ENCODE measurements at regions not wholly inside any gene's neighbourhood (a gene's known extent, or its start where the extent isn't known, plus 50 kb on each side); places are given as distances from the start of the nearest gene placed in this dataset.

GRCh38 chr2:235301202-235302076, 192.4 kb upstream of the AGAP1 start:
- no peak for DNase-seq (ENCODE audit: low spot score)

GRCh38 chr2:235302263-235302662, 191.6 kb upstream of the AGAP1 start:
- no peak for DNase-seq (ENCODE audit: low spot score)

GRCh38 chr2:235303499-235304291, 190.1 kb upstream of the AGAP1 start:
- DNase-seq (ENCODE audit: low spot score) = no peak

- no peak for DNase-seq (ENCODE audit: low spot score)
Observed at GRCh38 chr2:235305678-235306077, 188.2 kb upstream of the AGAP1 start.

- no peak for DNase-seq (ENCODE audit: low spot score)
Observed at GRCh38 chr2:235311044-235311443, 182.8 kb upstream of the AGAP1 start.

- no peak for DNase-seq (ENCODE audit: low spot score)
Observed at GRCh38 chr2:235312571-235312970, 181.3 kb upstream of the AGAP1 start.

- DNase-seq (ENCODE audit: low spot score) = no peak
Observed at GRCh38 chr2:235314371-235314930, 179.4 kb upstream of the AGAP1 start.

DNA sequence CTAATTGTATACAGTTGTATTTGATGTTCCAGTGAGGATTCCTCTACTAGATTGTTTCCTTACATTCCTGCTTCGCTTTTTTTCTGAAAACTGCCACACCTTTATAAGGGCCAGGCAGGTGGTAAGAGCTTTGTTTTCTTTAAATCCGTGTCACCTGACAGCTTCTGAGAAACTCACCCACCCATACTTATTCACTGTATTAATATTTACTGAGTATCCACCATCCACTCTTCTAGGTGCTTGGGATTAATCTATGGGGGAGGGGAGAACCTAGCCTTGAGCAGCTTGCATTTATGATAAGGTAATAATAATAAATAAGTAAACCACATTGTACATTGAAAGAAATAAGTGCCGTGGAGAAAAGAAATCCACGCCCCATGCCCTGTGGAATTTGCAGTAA, 174.7 kb upstream of the AGAP1 start:
- no peak for DNase-seq (ENCODE audit: low spot score)

- no peak for DNase-seq (ENCODE audit: low spot score)
Observed at GRCh38 chr2:235320326-235320725, 173.5 kb upstream of the AGAP1 start.

DNA sequence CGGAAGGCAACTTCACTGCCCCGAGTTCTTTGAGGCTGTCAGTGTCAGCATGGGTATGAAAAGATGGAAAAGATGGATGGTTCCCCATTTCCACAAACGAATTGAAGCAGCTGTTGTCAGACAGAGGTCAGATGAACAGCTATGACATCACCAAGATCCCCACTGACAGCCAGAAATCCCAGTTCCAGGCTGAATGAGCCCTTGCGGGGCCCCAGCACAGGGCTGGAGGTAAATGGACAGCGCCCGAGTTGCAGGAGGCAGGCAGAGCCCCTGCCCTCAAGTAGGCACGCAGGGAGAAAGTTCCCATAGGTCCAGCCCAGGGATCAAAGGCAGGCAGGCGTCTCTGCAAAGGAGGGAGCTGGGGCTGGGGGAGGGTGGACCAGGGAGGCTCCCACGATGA, 169.5 kb upstream of the AGAP1 start:
- DNase-seq (ENCODE audit: low spot score) = no peak

GRCh38 chr2:235325151-235325550, 168.7 kb upstream of the AGAP1 start:
- DNase-seq (ENCODE audit: low spot score) = no peak

DNA sequence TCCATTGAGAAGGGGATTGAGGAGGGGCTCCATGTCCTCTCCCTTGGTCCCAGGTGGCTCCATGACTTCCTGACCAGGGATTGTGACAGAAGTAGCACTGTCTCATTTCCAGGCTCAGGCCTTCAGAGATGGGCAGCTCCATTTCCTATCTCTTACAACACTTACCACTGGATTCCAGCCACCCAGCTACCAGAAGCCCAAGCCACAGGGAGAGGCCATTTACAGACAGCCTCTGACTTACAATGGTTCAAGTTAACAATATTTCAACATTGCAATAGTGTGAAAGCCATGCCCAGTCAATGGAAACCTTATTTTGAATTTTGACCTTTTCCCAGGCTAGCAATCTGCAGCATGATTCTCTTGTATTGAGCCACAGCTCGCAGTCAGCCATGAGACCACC, 164.9 kb upstream of the AGAP1 start:
- DNase-seq (ENCODE audit: low spot score) = no peak

DNA sequence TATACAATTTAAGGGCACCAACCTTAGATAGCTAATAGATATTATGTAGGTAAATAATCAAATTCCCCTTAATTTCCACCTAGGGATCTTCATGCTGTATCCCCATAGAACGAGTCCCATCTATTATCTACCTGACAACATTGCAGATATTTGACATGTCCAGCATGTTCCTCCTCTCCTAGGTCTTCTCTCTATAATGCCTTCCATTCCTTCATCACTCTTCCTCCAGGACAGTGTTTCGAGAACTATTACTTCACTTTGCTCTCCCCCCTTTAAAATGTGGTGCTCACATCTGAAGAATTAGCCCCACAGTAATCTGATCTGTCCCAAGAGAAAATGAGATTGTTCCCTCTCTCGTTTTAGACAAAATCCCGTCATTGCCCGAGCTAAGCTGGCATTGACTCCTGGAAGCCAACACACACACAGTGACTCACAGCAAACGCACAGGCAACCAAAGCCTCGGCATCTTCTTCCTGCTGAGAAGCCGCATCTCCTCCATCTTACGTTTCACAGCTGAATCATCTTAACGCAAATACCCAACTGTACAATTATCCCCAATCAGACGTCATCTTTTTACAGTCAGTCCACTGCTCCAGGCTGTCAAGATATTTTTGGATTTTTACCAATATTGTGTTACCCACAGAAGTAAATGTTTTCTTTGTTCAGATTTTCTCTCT, 162.9 kb upstream of the AGAP1 start:
- DNase-seq (ENCODE audit: low spot score) = no peak

DNA sequence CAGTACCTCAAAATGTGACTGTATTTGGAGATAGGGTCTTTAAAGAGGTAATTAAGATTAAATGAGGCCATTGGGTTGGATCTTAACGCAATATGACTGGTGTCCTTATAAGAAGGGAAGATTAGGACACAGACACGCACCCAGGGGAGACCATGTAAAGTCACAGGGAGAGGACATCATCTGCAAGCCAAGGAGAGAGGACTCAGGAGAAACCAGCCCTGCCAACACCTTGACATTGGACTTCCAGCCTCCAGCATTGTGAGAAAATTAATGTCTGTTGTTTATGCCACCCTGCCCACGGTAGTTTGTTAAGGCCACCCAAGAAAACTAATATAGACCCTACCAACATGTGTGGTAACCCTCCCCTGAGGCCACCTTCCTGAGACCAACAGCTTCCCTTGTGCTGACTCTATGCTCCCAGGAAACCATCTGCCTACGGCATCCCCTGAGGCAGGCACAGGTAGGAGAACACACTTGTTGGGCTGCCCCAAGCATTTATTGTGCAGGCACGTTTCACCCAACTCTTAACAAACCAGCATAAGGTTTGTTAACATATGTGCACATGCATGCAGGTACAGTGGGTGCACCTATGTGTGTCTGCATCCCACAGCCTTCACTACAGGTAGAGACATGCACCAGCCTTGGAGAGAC, 161.5 kb upstream of the AGAP1 start:
- no peak for DNase-seq (ENCODE audit: low spot score)

DNA sequence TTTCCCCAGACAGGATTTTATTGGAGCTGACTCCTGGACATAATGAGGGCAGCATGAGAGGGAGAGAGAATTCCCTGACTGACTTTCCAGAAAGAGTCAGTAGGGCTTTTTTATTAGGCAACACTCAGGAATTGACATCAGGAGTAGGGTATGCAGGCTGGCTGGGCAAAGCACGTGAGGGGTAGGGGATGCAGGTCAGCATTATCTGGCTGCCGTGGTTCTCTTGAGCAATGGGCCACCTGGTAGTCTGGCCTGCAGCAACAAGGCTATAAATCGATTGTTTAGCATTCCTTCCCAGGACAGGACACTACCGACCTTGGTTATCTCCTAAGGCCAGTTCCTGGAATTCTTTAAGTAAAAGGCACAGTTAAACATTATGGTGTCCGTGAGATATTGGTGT, 160.8 kb upstream of the AGAP1 start:
- DNase-seq (ENCODE audit: low spot score) = no peak

DNA sequence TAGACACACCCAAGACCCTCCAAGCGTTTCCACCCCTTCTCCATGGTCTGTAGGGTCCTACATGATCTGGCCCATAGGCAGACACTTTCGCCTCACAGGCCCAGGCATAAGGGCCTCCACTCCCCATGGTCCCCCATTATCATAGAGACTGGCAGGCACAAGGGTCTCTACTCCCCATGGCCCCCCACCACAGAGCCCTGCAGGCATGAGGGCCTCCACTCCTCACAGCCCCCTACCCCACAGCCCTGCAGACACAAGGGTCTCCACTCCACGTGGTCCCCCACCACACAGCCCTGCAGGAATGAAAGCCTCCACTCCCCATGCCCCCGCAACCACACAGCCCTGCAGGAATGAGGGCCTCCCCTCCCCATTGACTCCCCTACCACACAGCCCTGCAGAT, 159.7 kb upstream of the AGAP1 start:
- no peak for DNase-seq (ENCODE audit: low spot score)

GRCh38 chr2:235343156-235343774, 150.6 kb upstream of the AGAP1 start:
- DNase-seq (ENCODE audit: low spot score) = no peak

DNA sequence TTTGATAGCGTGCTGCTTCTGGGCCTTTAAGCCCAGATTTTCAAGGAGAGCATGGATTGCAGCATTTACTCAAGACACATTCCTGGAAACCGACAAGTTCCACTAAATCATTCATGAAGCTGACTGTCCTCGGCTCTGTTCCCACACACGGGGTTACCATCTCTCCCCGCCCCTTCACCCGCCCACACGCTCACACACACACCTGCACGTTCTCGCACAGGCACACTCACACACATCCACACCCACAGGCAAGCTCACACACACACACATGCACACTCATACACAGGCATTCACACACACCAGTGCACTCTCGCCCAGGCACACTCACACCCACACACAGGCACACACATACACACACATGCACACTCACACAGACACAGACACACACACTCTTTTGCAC, 150.0 kb upstream of the AGAP1 start:
- DNase-seq (ENCODE audit: low spot score) = no peak

GRCh38 chr2:235345745-235346144, 148.1 kb upstream of the AGAP1 start:
- DNase-seq (ENCODE audit: low spot score) = no peak

DNA sequence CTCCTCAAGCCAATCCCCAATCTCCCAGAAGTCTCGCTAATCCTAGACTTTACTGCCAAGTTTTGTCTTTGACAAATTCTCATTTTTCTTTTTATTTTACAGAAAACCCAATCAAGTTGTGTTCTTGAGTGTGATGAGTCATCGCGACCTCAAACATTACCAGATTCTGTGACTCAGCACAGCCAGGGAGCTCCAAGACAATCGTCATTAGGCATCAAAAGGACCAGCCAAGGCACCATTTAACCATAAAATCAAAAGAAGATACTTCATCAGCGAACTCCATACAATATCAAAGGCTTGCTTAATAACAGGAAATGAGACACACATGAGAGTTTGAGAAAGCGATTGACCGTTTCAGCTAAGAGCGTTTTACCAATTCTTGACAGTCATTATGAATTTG, 146.2 kb upstream of the AGAP1 start:
- DNase-seq (ENCODE audit: low spot score) = no peak

DNA sequence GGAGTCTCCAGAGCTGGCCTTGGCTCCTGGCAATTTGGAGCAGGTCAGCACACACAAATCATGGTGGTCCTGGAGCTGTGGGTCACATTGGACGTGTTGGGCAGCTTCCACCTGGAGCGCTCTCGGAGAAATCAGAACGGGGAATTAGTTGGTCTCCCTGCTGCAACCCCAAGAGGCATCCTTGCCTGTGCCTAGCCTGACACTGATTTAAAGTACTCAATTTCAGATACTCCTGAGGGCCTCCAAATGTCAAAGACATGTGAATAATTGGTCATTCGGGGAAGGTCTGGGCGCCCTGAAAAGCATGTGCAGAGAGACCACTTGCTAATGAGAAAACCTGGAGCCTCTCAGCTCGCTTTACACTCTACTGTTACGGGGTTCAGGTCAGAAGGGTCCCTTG, 145.5 kb upstream of the AGAP1 start:
- no peak for DNase-seq (ENCODE audit: low spot score)

Measured in mucosa of gallbladder (tissue), 1 donor.